Glutamatergic neuron (in vitro differentiated cells): ENCODE measurements at regions not wholly inside any gene's neighbourhood (a gene's known extent, or its start where the extent isn't known, plus 50 kb on each side); places are given as distances from the start of the nearest gene placed in this dataset.

ENCODE experiments used
- DNase-seq: peaks from one replicate; pipeline ENCODE4 v3.0.0; 2022
- H3K27ac Mint-ChIP-seq: one replicate; pipeline ENCODE4 v1.8.0; 2020; ENCODE audit warnings: mild to moderate bottlenecking, mixed read lengths, inconsistent platforms; ENCODE audit not compliant: unreplicated experiment
- H3K27me3 Mint-ChIP-seq: one replicate; pipeline ENCODE4 v1.8.0; 2020; ENCODE audit warnings: mild to moderate bottlenecking, moderate library complexity, mixed read lengths, inconsistent platforms; ENCODE audit not compliant: unreplicated experiment
- H3K36me3 Mint-ChIP-seq: one replicate; pipeline ENCODE4 v1.8.0; 2020; ENCODE audit warnings: mild to moderate bottlenecking, mixed read lengths, inconsistent platforms; ENCODE audit not compliant: unreplicated experiment
- H3K4me1 Mint-ChIP-seq: one replicate; pipeline ENCODE4 v1.8.0; 2020; ENCODE audit warnings: mild to moderate bottlenecking, low read depth, mixed read lengths, inconsistent platforms; ENCODE audit not compliant: unreplicated experiment
- H3K4me3 Mint-ChIP-seq: one replicate; pipeline ENCODE4 v1.8.0; 2020; ENCODE audit warnings: mild to moderate bottlenecking, mixed read lengths, inconsistent platforms; ENCODE audit not compliant: unreplicated experiment
- H3K9me3 Mint-ChIP-seq: one replicate; pipeline ENCODE4 v1.8.0; 2020; ENCODE audit warnings: mild to moderate bottlenecking, moderate library complexity, mixed read lengths, inconsistent platforms; ENCODE audit not compliant: unreplicated experiment
- TF ChIP-seq, protein P1 (sequence below): fragments of 200-600 bp; sonication (generic); IDR thresholded peaks from one replicate; pipeline ENCODE4 v1.5.0; 2021; ENCODE audit not compliant: partially characterized antibody, unreplicated experiment

DNA sequence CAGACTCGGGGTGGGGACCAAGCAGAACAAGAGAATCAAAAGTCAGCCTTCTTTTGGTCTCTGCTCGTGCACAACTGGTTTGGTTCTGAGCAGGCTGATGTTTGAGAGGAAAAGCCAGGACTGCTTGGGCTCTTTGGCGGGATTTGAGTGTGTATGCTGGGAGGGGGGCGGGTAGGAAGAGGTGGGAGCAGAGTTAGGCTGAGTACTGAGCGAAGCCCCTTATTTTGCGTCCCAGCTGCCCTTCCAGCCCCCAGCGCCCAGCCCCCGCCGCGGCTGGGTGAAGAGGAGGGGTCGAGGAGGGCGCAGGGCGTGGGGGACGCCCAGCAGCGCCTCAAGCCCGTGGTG lies 153.5 kb upstream of the GOLIM4 start:
- H3K9me3 Mint-ChIP-seq, result peaks cover 8% of the 10 kb centered on the region
- DNase-seq, result no peak
- TF ChIP-seq, protein P1, sequence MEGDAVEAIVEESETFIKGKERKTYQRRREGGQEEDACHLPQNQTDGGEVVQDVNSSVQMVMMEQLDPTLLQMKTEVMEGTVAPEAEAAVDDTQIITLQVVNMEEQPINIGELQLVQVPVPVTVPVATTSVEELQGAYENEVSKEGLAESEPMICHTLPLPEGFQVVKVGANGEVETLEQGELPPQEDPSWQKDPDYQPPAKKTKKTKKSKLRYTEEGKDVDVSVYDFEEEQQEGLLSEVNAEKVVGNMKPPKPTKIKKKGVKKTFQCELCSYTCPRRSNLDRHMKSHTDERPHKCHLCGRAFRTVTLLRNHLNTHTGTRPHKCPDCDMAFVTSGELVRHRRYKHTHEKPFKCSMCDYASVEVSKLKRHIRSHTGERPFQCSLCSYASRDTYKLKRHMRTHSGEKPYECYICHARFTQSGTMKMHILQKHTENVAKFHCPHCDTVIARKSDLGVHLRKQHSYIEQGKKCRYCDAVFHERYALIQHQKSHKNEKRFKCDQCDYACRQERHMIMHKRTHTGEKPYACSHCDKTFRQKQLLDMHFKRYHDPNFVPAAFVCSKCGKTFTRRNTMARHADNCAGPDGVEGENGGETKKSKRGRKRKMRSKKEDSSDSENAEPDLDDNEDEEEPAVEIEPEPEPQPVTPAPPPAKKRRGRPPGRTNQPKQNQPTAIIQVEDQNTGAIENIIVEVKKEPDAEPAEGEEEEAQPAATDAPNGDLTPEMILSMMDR, result no peak
- peaks cover 14% of the 10 kb centered on the region for H3K27me3 Mint-ChIP-seq
- peaks cover 32% of the 10 kb centered on the region for H3K4me1 Mint-ChIP-seq
- peak overlapping the region; percentile 94 for H3K4me3 Mint-ChIP-seq
- H3K27ac Mint-ChIP-seq, result peak overlapping the region; percentile 96
- no peaks in the 10 kb centered on the region for H3K36me3 Mint-ChIP-seq

DNA sequence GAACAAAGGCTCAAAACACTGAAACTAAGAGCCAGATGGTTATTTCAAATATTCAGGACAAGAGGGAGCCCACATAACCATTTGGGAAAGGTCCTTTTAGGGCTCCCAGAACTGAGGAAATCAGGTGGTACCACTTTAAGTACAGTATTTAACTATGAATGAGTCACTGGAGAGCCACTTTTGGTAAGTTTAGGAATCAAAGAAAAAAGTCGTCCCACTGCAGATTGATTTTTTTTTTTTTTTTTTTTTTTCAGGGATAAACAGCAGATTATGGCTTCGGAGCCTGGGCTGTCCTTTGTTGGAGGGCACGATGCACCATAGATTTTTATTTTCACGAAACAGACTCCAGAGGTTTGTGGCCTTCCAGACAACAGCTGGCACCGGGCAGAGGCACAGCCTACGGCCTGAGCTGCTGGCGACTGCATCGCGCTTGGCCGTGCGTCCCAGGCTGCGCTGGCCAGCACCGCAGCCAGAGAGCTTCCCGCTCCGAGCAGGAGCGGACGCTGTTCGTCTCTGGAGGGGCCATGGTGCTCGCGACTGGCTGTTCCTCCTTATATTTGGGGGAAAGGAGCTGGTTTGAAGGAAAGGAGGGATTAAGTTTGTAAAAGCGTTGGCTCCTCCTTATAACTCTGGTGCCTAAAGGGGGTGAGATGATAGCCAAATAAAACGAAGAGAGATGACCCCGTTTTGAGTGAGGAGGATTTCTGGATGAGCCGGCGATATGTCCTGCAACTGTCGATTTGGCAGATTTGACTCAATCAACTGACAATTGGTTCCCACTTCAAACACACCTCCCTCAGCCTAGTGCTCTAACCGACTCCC lies 152.9 kb upstream of the GOLIM4 start:
- Mint-ChIP-seq H3K27me3 (peaks cover 14% of the 10 kb centered on the region), H3K27ac (peak overlapping the region; percentile 96), H3K4me1 (peaks cover 30% of the 10 kb centered on the region), H3K36me3 (no peaks in the 10 kb centered on the region), H3K9me3 (peaks cover 8% of the 10 kb centered on the region), H3K4me3 (peak overlapping the region; percentile 94)
- DNase-seq, result peak; percentile 71
- TF ChIP-seq, protein P1, result no peak

DNA sequence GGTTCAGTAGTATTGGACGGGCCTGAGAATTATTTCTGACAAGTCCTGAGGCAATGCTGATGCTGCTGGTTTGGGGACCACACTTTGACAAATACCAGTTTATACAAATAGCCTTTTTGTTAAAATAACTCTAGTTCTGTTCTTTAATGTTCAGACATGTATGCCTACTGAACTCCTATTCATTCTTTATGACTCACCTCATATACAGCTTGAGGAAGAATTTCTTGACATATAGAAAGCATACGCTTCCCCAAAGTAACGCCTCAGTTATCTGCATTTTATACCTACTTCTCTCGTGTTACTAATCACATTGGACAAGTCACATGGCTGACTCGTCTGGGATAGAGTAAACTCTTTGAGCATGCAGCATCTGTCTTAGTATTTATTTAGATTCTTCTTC lies 145.4 kb upstream of the GOLIM4 start:
- H3K4me1 Mint-ChIP-seq, result peaks cover 4% of the 10 kb centered on the region
- no peaks in the 10 kb centered on the region for H3K36me3 Mint-ChIP-seq
- no peak overlapping the region for H3K4me3 Mint-ChIP-seq
- no peaks in the 10 kb centered on the region for H3K27me3 Mint-ChIP-seq
- no peak overlapping the region for H3K27ac Mint-ChIP-seq
- TF ChIP-seq, protein P1, result no peak
- DNase-seq, result no peak
- no peaks in the 10 kb centered on the region for H3K9me3 Mint-ChIP-seq

DNA sequence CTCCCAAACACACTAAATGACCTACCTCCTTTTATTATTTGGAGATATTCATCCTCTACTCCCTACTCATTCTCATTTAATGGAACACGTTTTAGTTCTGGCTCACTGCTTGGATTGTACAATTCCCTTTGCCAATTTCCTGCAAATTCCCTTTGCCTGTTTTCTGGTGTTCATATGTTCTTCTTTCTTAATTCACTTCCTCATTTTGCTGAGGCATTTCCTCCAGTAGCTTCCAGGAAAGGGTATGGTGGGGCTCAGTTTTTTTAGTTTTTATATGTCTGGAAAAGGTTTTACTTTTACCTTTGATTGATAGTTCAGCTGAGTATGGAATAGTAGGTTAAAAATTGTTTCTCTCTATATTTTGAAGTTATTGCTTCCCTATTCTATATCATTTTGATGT lies 143.6 kb upstream of the GOLIM4 start:
- H3K36me3 Mint-ChIP-seq, result no peaks in the 10 kb centered on the region
- H3K27ac Mint-ChIP-seq, result no peak overlapping the region
- no peak overlapping the region for H3K4me3 Mint-ChIP-seq
- H3K27me3 Mint-ChIP-seq, result no peaks in the 10 kb centered on the region
- TF ChIP-seq, protein P1, result no peak
- H3K4me1 Mint-ChIP-seq, result peaks cover 4% of the 10 kb centered on the region
- H3K9me3 Mint-ChIP-seq, result no peaks in the 10 kb centered on the region
- no peak for DNase-seq

DNA sequence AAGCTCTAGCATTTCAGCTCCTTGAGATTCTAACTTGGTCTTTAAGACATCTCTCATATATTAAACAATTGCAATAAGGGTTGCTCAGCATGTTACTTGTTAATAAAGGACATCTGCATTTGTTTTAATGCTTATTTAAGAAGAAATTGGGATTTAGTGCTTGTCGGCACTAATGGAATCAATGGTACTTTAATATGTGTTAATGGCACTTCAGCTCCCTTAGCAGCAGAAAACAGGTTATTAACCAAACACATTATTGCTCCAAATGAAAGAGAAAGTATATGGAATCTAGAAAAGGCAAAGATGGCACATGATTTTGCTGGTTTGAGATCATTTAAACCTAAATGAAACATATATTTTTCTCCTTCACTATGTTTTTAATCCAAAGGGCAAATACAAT lies 137.3 kb upstream of the GOLIM4 start:
- H3K27ac Mint-ChIP-seq, result no peak overlapping the region
- H3K36me3 Mint-ChIP-seq, result no peaks in the 10 kb centered on the region
- H3K27me3 Mint-ChIP-seq, result no peaks in the 10 kb centered on the region
- H3K9me3 Mint-ChIP-seq, result no peaks in the 10 kb centered on the region
- TF ChIP-seq, protein P1, result no peak
- H3K4me1 Mint-ChIP-seq, result peaks cover 4% of the 10 kb centered on the region
- no peak for DNase-seq
- H3K4me3 Mint-ChIP-seq, result no peak overlapping the region
